GM23338 (cell line): ENCODE measurements at regions not wholly inside any gene's neighbourhood (a gene's known extent, or its start where the extent isn't known, plus 50 kb on each side); places are given as distances from the start of the nearest gene placed in this dataset.

Source experiments
- ATAC-seq: fragments of 200-7000 bp; cut with Tn5 transposase; 3 replicates; pipeline ENCODE4 v1.9.1; 2020
- DNase-seq: peaks from one replicate; pipeline ENCODE4 v3.0.0-alpha.2; 2015; ENCODE audit warnings: low spot score
- H2AFZ ChIP-seq: fragments of 200-600 bp; sonication (generic); 2 replicates; pipeline ENCODE4 v1.8.0; 2016; ENCODE audit warnings: antibody characterized with exemption, mild to moderate bottlenecking, moderate library complexity
- H3F3A ChIP-seq: fragments of 200-600 bp; sonication (generic); replicated peaks from 2 replicates; pipeline ENCODE4 v1.8.0; 2017; ENCODE audit warnings: antibody characterized with exemption, mixed run types, low read depth
- H3K27ac ChIP-seq: fragments of 200-600 bp; sonication (generic); 2 replicates; pipeline ENCODE4 v1.6.1; 2016; ENCODE audit warnings: low read depth
- H3K27me3 ChIP-seq: fragments of 200-600 bp; sonication (generic); 2 replicates; pipeline ENCODE4 v1.8.0; 2016; ENCODE audit warnings: mild to moderate bottlenecking, mixed run types, moderate library complexity; ENCODE audit not compliant: insufficient read depth
- H3K36me3 ChIP-seq: fragments of 200-600 bp; sonication (generic); 2 replicates; pipeline ENCODE4 v1.8.0; 2016; ENCODE audit warnings: mild to moderate bottlenecking; ENCODE audit not compliant: insufficient read depth
- H3K4me1 ChIP-seq: fragments of 200-600 bp; sonication (generic); 2 replicates; pipeline ENCODE4 v1.8.0; 2016; ENCODE audit warnings: mild to moderate bottlenecking, moderate library complexity; ENCODE audit not compliant: insufficient read depth
- H3K4me2 ChIP-seq: fragments of 200-600 bp; sonication (generic); 2 replicates; pipeline ENCODE4 v1.7.1; 2017; ENCODE audit warnings: mixed run types
- H3K4me3 ChIP-seq: fragments of 200-600 bp; sonication (generic); 2 replicates; pipeline ENCODE4 v1.6.1; 2016; ENCODE audit warnings: mixed run types
- H3K79me2 ChIP-seq: fragments of 200-600 bp; sonication (generic); replicated peaks from 2 replicates; pipeline ENCODE4 v1.8.0; 2017; ENCODE audit warnings: mild to moderate bottlenecking; ENCODE audit not compliant: insufficient read depth
- H3K9me2 ChIP-seq: fragments of 200-600 bp; sonication (generic); 2 replicates; pipeline ENCODE4 v1.8.0; 2017; ENCODE audit not compliant: insufficient read depth
- H4K20me1 ChIP-seq: fragments of 200-600 bp; sonication (generic); replicated peaks from 2 replicates; pipeline ENCODE4 v1.8.0; 2017; ENCODE audit warnings: mild to moderate bottlenecking; ENCODE audit not compliant: insufficient read depth
- H3K27ac Mint-ChIP-seq: 2 replicates; pipeline ENCODE4 v1.8.0; 2020; ENCODE audit warnings: inconsistent platforms, mild to moderate bottlenecking, moderate library complexity, mixed read lengths
- H3K27me3 Mint-ChIP-seq: 3 replicates; pipeline ENCODE4 v1.8.0; 2022; ENCODE audit warnings: low read depth, mild to moderate bottlenecking, moderate library complexity, mixed read lengths, inconsistent platforms; ENCODE audit not compliant: insufficient read depth, poor library complexity
- H3K36me3 Mint-ChIP-seq: 3 replicates; pipeline ENCODE4 v1.8.0; 2021; ENCODE audit warnings: low read depth, mild to moderate bottlenecking, inconsistent platforms, moderate library complexity, mixed read lengths
- H3K4me1 Mint-ChIP-seq: 3 replicates; pipeline ENCODE4 v1.8.0; 2020; ENCODE audit warnings: mild to moderate bottlenecking, inconsistent platforms, mixed read lengths
- H3K4me3 Mint-ChIP-seq: 3 replicates; pipeline ENCODE4 v1.8.0; 2021; ENCODE audit warnings: moderate library complexity, mild to moderate bottlenecking, inconsistent platforms, mixed read lengths
- H3K9me3 Mint-ChIP-seq: 3 replicates; pipeline ENCODE4 v1.8.0; 2020; ENCODE audit warnings: moderate library complexity, mild to moderate bottlenecking, inconsistent platforms, mixed read lengths
- CREB1 ChIP-seq: fragments of 250-450 bp; sonication (Bioruptor Pico); IDR thresholded peaks from 2 replicates; pipeline ENCODE4 v1.5.0; 2020; ENCODE audit warnings: low read depth, mild to moderate bottlenecking, moderate library complexity
- CTCF ChIP-seq, 2 experiments: fragments of 200-600 bp in 1 of 2; sonication (generic) in 1 of 2; conservative IDR thresholded peaks; 2 replicates each; pipeline versions ENCODE4 v1.5.1 to v1.6.1; 2016 to 2017; ENCODE audit warnings: antibody characterized with exemption in 2 of 2, low read depth in 2 of 2, mild to moderate bottlenecking in 2 of 2, moderate library complexity in 1 of 2
- EZH2phosphoT487 ChIP-seq: fragments of 200-600 bp; sonication (generic); IDR thresholded peaks from one replicate; pipeline ENCODE4 v1.8.1; 2018; ENCODE audit warnings: antibody characterized with exemption; ENCODE audit not compliant: unreplicated experiment
- JUNB ChIP-seq: IDR thresholded peaks from one replicate; pipeline ENCODE4 v1.6.1; 2016; ENCODE audit warnings: antibody characterized with exemption; ENCODE audit not compliant: unreplicated experiment
- NANOG ChIP-seq: IDR thresholded peaks from 2 replicates; pipeline ENCODE4 v1.6.1; 2016; ENCODE audit warnings: antibody characterized with exemption, borderline replicate concordance
- POLR2AphosphoS5 ChIP-seq: IDR thresholded peaks from 2 replicates; pipeline ENCODE4 v1.6.1; 2016; ENCODE audit warnings: antibody characterized with exemption, low read depth
- ZNF462 ChIP-seq: fragments of 250-450 bp; sonication (Bioruptor Pico); IDR thresholded peaks from 2 replicates; pipeline ENCODE4 v1.5.0; 2020; ENCODE audit warnings: mild to moderate bottlenecking, moderate library complexity

- H3K9me2 ChIP-seq = no peaks in the 10 kb centered on the region
- no peaks in the 10 kb centered on the region for H4K20me1 ChIP-seq
- DNase-seq = peak; percentile 13
- no peak for TF ChIP-seq EZH2phosphoT487
- no peak for TF ChIP-seq NANOG
- no peak for TF ChIP-seq CTCF (conservative IDR thresholded peaks at IDR 0.05; ENCODE audit: low read depth in 2 of 2)
- no peak for TF ChIP-seq ZNF462
- no peak for TF ChIP-seq POLR2AphosphoS5
- TF ChIP-seq JUNB = no peak
- no peak for TF ChIP-seq CREB1 (CRISPR knock-in tag)
- Mint-ChIP-seq H3K9me3 (no peaks in the 10 kb centered on the region), H3K4me1 (peaks cover 10% of the 10 kb centered on the region), H3K27ac (no peak overlapping the region), H3K36me3 (no peaks in the 10 kb centered on the region), H3K4me3 (no peak overlapping the region), H3K27me3 (peaks cover 2% of the 10 kb centered on the region)
- no peaks in the 10 kb centered on the region for H3K27me3 ChIP-seq
- no peak overlapping the region for H3K4me3 ChIP-seq
- H3F3A ChIP-seq = no peaks in the 10 kb centered on the region
- no peak overlapping the region for H3K4me2 ChIP-seq
- H3K4me1 ChIP-seq = no peaks in the 10 kb centered on the region
- H3K27ac ChIP-seq = no peak overlapping the region
- H2AFZ ChIP-seq = no peak overlapping the region
- no peaks in the 10 kb centered on the region for H3K36me3 ChIP-seq
- ATAC-seq = peak; percentile 69
- no peaks in the 10 kb centered on the region for H3K79me2 ChIP-seq
Measured at GRCh38 chr2:129861666-129862288, 117.7 kb upstream of the RAB6C start.
